Smooth muscle cell (in vitro differentiated cells): ENCODE measurements at regions not wholly inside any gene's neighbourhood (a gene's known extent, or its start where the extent isn't known, plus 50 kb on each side); places are given as distances from the start of the nearest gene placed in this dataset.

ENCODE experiments used
- DNase-seq: peaks from one replicate; lab custom pipeline; 2025; ENCODE audit not compliant: unreplicated experiment; lab: John Stamatoyannopoulos, UW
- H2AFZ ChIP-seq: fragments of 200-600 bp; sonication (generic); 2 replicates; pipeline ENCODE4 v1.6.0; 2016; ENCODE audit warnings: antibody characterized with exemption, low read depth, mild to moderate bottlenecking
- H3F3A ChIP-seq: fragments of 200-600 bp; sonication (generic); 2 replicates; pipeline ENCODE4 v1.6.0; 2017; ENCODE audit warnings: antibody characterized with exemption, low read depth
- H3K27ac ChIP-seq: fragments of 200-600 bp; sonication (generic); 2 replicates; pipeline ENCODE4 v1.5.1; 2016; ENCODE audit warnings: low read depth, mild to moderate bottlenecking
- H3K27me3 ChIP-seq: fragments of 200-600 bp; sonication (generic); 2 replicates; pipeline ENCODE4 v1.6.1; 2016; ENCODE audit warnings: low read depth, mild to moderate bottlenecking
- H3K36me3 ChIP-seq: fragments of 200-600 bp; sonication (generic); 2 replicates; pipeline ENCODE4 v1.5.1; 2016; ENCODE audit warnings: low read depth
- H3K4me1 ChIP-seq: fragments of 200-600 bp; sonication (generic); 2 replicates; pipeline ENCODE4 v1.5.1; 2016; ENCODE audit warnings: low read depth
- H3K4me2 ChIP-seq: fragments of 200-600 bp; sonication (generic); 2 replicates; pipeline ENCODE4 v1.6.0; 2016; ENCODE audit warnings: mild to moderate bottlenecking
- H3K4me3 ChIP-seq: fragments of 200-600 bp; sonication (generic); 2 replicates; pipeline ENCODE4 v1.5.1; 2016; ENCODE audit warnings: mild to moderate bottlenecking
- H3K79me2 ChIP-seq: fragments of 200-600 bp; sonication (generic); 2 replicates; pipeline ENCODE4 v1.6.0; 2016; ENCODE audit warnings: low read depth, mild to moderate bottlenecking
- H3K9ac ChIP-seq: fragments of 200-600 bp; sonication (generic); 2 replicates; pipeline ENCODE4 v1.6.0; 2016; ENCODE audit warnings: low read depth
- H3K9me3 ChIP-seq: fragments of 200-600 bp; sonication (generic); replicated peaks from 2 replicates; pipeline ENCODE4 v1.5.1; 2016; ENCODE audit warnings: low read depth
- H4K20me1 ChIP-seq: fragments of 200-600 bp; sonication (generic); 2 replicates; pipeline ENCODE4 v1.6.0; 2016; ENCODE audit warnings: low read depth
- WGBS: methylation state at CpG from one replicate; pipeline ENCODE4 v1.1.7; 2016; ENCODE audit warnings: low lambda C conversion rate; 5-methylcytosine and 5-hydroxymethylcytosine counted together
- TF ChIP-seq, protein P1 (sequence below): fragments of 200-600 bp; sonication (generic); IDR thresholded peaks from 2 replicates; pipeline ENCODE4 v1.5.1; 2017; ENCODE audit warnings: borderline replicate concordance, mild to moderate bottlenecking, antibody characterized with exemption; ENCODE audit not compliant: insufficient read depth, poor library complexity, severe bottlenecking

DNA sequence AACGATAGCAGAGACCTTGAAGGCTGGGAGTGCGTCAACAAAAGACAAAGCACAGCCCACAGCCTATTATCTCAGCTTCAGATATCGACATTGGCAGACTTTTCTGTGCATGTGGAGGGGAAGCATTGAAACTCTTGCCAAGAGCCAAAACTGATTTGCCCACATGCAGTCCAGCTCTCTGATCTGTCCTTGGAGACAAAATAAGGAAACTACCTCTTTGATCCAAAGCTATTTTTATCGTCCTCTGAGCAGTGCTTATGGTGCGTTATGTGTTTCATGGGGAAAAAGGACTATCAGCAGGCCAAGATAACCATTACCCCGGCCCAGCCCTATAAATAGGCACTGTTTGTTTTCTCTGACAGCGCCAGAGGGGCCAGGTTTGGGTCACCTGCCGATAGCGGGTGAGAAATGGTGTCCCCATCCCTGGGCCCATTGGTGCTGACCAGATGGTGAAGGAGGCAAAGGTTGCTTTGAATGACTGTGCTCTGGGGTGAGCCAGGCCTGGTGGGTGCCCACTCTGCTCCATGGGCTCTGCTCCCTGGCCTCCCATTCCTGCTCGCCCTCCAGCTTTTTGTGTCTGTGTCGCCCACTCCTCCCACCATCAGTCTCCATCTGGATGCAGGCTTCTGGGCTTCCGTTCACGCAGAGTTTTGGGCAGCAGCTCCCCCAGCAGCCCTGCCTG lies 176.1 kb upstream of the HS6ST1 start:
- no peaks in the 10 kb centered on the region for H3F3A ChIP-seq
- peaks cover 13% of the 10 kb centered on the region for H3K27me3 ChIP-seq
- no peaks in the 10 kb centered on the region for H3K9me3 ChIP-seq
- H2AFZ ChIP-seq, result no peak overlapping the region
- H4K20me1 ChIP-seq, result no peaks in the 10 kb centered on the region
- H3K36me3 ChIP-seq, result no peaks in the 10 kb centered on the region
- WGBS, result 75% methylated on average over 13 of the region's 13 CpGs
- H3K4me1 ChIP-seq, result no peaks in the 10 kb centered on the region
- no peaks in the 10 kb centered on the region for H3K79me2 ChIP-seq
- H3K27ac ChIP-seq, result no peak overlapping the region
- H3K9ac ChIP-seq, result no peak overlapping the region
- no peak overlapping the region for H3K4me2 ChIP-seq
- H3K4me3 ChIP-seq, result no peak overlapping the region
- no peak for DNase-seq
- TF ChIP-seq, protein P1, sequence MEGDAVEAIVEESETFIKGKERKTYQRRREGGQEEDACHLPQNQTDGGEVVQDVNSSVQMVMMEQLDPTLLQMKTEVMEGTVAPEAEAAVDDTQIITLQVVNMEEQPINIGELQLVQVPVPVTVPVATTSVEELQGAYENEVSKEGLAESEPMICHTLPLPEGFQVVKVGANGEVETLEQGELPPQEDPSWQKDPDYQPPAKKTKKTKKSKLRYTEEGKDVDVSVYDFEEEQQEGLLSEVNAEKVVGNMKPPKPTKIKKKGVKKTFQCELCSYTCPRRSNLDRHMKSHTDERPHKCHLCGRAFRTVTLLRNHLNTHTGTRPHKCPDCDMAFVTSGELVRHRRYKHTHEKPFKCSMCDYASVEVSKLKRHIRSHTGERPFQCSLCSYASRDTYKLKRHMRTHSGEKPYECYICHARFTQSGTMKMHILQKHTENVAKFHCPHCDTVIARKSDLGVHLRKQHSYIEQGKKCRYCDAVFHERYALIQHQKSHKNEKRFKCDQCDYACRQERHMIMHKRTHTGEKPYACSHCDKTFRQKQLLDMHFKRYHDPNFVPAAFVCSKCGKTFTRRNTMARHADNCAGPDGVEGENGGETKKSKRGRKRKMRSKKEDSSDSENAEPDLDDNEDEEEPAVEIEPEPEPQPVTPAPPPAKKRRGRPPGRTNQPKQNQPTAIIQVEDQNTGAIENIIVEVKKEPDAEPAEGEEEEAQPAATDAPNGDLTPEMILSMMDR, result no peak

DNA sequence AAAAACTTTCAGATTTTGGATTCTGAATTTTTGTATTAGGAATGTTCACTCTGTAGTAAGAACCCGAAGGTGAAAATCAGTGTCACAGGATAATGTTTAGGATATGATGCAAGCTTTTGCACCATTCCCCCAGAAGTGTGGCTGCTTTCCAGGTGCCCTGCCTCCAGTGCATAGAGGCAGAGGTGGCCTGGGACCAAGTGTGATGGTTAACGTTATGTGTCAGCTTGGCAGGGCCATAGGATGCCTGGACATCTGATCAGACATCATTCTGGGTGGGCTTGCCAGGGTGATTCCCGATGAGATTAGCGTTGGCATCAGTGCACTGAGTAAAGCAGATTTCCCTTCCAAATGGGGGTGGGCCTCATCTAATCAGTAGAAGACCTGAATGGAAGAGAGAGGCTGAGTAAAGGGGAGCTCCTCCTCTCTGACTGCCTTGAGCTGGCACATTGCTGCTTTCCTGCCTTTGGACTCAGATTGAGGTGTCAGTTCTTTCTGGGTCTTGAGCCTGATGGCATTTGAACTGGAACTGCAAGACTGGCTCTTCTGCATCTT lies 177.4 kb upstream of the HS6ST1 start:
- Histone ChIP-seq H3K36me3 (no peaks in the 10 kb centered on the region), H3K27ac (no peak overlapping the region), H4K20me1 (no peaks in the 10 kb centered on the region), H3K79me2 (no peaks in the 10 kb centered on the region), H2AFZ (no peak overlapping the region), H3K9ac (no peak overlapping the region), H3K9me3 (no peaks in the 10 kb centered on the region), H3K4me2 (no peak overlapping the region), H3K4me3 (no peak overlapping the region), H3K27me3 (peaks cover 13% of the 10 kb centered on the region), H3K4me1 (no peaks in the 10 kb centered on the region), H3F3A (no peaks in the 10 kb centered on the region)
- DNase-seq, result no peak
- WGBS, result 98% methylated on average over 4 of the region's 4 CpGs
- TF ChIP-seq, protein P1, result no peak

DNA sequence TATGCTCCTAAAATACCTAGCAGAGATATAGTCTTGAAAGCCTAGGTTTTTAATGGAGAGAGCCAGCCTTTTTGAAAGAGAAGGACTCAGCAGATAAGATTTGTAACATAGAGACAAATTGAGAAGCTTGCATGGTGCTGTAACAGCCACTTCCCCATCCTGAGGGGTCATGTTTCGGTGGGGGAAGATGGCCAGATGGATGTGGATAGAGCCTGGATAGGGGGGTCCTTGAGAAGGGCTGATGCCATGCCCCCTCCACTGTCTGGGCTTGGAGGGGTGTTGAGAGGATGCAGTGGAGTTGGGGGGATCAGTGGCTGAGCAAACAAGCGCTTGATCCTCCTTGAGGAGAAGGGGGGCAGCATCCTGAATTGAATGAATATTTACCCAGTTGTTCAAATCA lies 178.0 kb upstream of the HS6ST1 start:
- H3K27me3 ChIP-seq, result peaks cover 13% of the 10 kb centered on the region
- H3K27ac ChIP-seq, result no peak overlapping the region
- H3K36me3 ChIP-seq, result no peaks in the 10 kb centered on the region
- H3K9me3 ChIP-seq, result no peaks in the 10 kb centered on the region
- H3F3A ChIP-seq, result no peaks in the 10 kb centered on the region
- no peak overlapping the region for H2AFZ ChIP-seq
- TF ChIP-seq, protein P1, result no peak
- 89% methylated on average over 2 of the region's 2 CpGs for WGBS
- H4K20me1 ChIP-seq, result no peaks in the 10 kb centered on the region
- H3K4me1 ChIP-seq, result no peaks in the 10 kb centered on the region
- DNase-seq, result no peak
- no peak overlapping the region for H3K4me3 ChIP-seq
- no peak overlapping the region for H3K9ac ChIP-seq
- H3K4me2 ChIP-seq, result no peak overlapping the region
- no peaks in the 10 kb centered on the region for H3K79me2 ChIP-seq

DNA sequence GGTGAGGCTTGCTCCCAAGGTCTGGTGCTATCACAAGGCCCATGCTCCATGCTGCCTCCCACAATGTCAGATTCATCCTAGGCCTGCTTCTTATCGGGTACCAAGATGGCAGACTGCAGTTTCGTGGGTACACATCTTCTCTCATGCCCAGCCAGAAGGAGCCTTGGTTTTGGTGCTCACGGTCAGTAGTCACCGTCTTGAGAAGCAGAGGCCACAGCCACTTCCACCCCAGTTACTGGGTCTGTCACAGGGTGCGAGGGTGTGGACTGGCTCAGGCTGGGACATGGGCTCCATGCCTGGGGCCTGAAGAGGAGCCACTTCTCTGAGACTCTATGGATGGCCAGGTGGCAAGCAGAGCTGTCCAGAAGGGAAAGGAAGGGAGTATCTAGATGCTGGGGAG lies 178.8 kb upstream of the HS6ST1 start:
- H2AFZ ChIP-seq, result no peak overlapping the region
- H3K9me3 ChIP-seq, result no peaks in the 10 kb centered on the region
- H3K27me3 ChIP-seq, result peaks cover 9% of the 10 kb centered on the region
- no peaks in the 10 kb centered on the region for H3K79me2 ChIP-seq
- no peaks in the 10 kb centered on the region for H3K36me3 ChIP-seq
- no peak overlapping the region for H3K9ac ChIP-seq
- no peak for DNase-seq
- WGBS, result 95% methylated on average over 5 of the region's 5 CpGs
- H4K20me1 ChIP-seq, result no peaks in the 10 kb centered on the region
- no peak overlapping the region for H3K27ac ChIP-seq
- H3F3A ChIP-seq, result no peaks in the 10 kb centered on the region
- H3K4me2 ChIP-seq, result no peak overlapping the region
- H3K4me3 ChIP-seq, result no peak overlapping the region
- TF ChIP-seq, protein P1, result no peak
- no peaks in the 10 kb centered on the region for H3K4me1 ChIP-seq
